A549 (cell line): ENCODE measurements at regions not wholly inside any gene's neighbourhood (a gene's known extent, or its start where the extent isn't known, plus 50 kb on each side); places are given as distances from the start of the nearest gene placed in this dataset.

Experiments used
- ATAC-seq, 2 experiments: fragments of 200-7000 bp in 1 of 2; fragments of >200 bp in 1 of 2; cut with Nextera tagmentation in 1 of 2; cut with Tn5 transposase in 1 of 2; 3 replicates each; pipeline versions ENCODE4 v1.8.0 to v1.9.1; 2018 to 2020; ENCODE audit warnings: mild to moderate bottlenecking in 1 of 2, moderate library complexity in 1 of 2
- CTCF ChIA-PET: fragments of 300-600 bp; sonication (Branson Sonifier 250); formaldehyde crosslinking; extraction: SDS; loops from one replicate; lab custom pipeline; 2021; ENCODE audit warnings: antibody characterized with exemption, inconsistent platforms; lab: Yijun Ruan, JAX
- POLR2A ChIA-PET: fragments of 350-600 bp; formaldehyde crosslinking; extraction: SDS; loops from one replicate; lab custom pipeline; 2021; ENCODE audit warnings: antibody characterized with exemption, inconsistent platforms; lab: Yijun Ruan, JAX
- DNase-seq, 2 experiments: peaks; one replicate each; pipeline versions ENCODE4 v3.0.0 to v3.0.0-alpha.2; 2011 to 2016; ENCODE audit warnings: low read depth in 1 of 2, low spot score in 1 of 2
- FAIRE-seq: peaks from 2 replicates; lab custom pipeline; 2011; peaks lifted over from hg19 to GRCh38; lab: Jason Lieb, UNC
- H3K27ac ChIP-seq, 2 experiments: fragments of >200 bp; sonication (Bioruptor Twin); formaldehyde crosslinking; 3 replicates each; pipeline ENCODE4 v1.5.1; 2016 to 2017
- H3K4me1 ChIP-seq: fragments of >200 bp; sonication (Bioruptor Twin); formaldehyde crosslinking; 3 replicates; pipeline ENCODE4 v1.6.1; 2016
- H3K4me2 ChIP-seq: fragments of >200 bp; sonication (Bioruptor Twin); formaldehyde crosslinking; 3 replicates; pipeline ENCODE4 v1.6.1; 2016
- H3K4me3 ChIP-seq: fragments of >200 bp; sonication (Bioruptor Twin); formaldehyde crosslinking; 3 replicates; pipeline ENCODE4 v1.5.1; 2016
- H3K9me3 ChIP-seq: fragments of >200 bp; sonication (Bioruptor Twin); formaldehyde crosslinking; 3 replicates; pipeline ENCODE4 v1.6.1; 2016
- CBX2 ChIP-seq: fragments of 200-600 bp; sonication (generic); IDR thresholded peaks from 2 replicates; pipeline ENCODE4 v1.6.1; 2016; ENCODE audit warnings: low read depth, mild to moderate bottlenecking, borderline replicate concordance
- CHD2 ChIP-seq: fragments of 150-350 bp; IDR thresholded peaks from 2 replicates; pipeline ENCODE4 v1.6.1; 2014; ENCODE audit warnings: low read length; ENCODE audit not compliant: partially characterized antibody
- CTCF ChIP-seq: fragments of >200 bp; sonication (Bioruptor Twin); formaldehyde crosslinking; IDR thresholded peaks from 3 replicates; pipeline ENCODE4 v1.5.1; 2016
- ESRRA ChIP-seq: fragments of 150-350 bp; IDR thresholded peaks from 2 replicates; pipeline ENCODE4 v1.6.1; 2014; ENCODE audit warnings: mild to moderate bottlenecking, low read length, borderline replicate concordance
- FOSB ChIP-seq: fragments of 250-450 bp; sonication (Bioruptor Pico); IDR thresholded peaks from 2 replicates; pipeline ENCODE4 v1.5.0; 2020; ENCODE audit warnings: mild to moderate bottlenecking, moderate library complexity
- FOSL2 ChIP-seq, 2 experiments: fragments of 450-650 bp in 1 of 2; fragments of >200 bp in 1 of 2; sonication (Bioruptor Twin) in 1 of 2; formaldehyde crosslinking; IDR thresholded peaks; 2 replicates each; pipeline versions ENCODE4 v1.5.0 to v1.6.1; 2016 to 2020; ENCODE audit warnings: mild to moderate bottlenecking in 1 of 2, moderate library complexity in 1 of 2
- HDAC2 ChIP-seq: fragments of 200-600 bp; sonication (generic); IDR thresholded peaks from 2 replicates; pipeline ENCODE4 v1.6.1; 2016
- HES2 ChIP-seq: fragments of >200 bp; sonication (Bioruptor Twin); formaldehyde crosslinking; IDR thresholded peaks from 2 replicates; pipeline ENCODE4 v1.6.1; 2016
- HMGXB4 ChIP-seq: fragments of 250-450 bp; sonication (Bioruptor Pico); IDR thresholded peaks from 2 replicates; pipeline ENCODE4 v1.5.0; 2021; ENCODE audit warnings: mild to moderate bottlenecking, moderate library complexity, borderline replicate concordance
- JUN ChIP-seq, 2 experiments: fragments of >200 bp; sonication (Bioruptor Twin); formaldehyde crosslinking; IDR thresholded peaks; 2 replicates in 1 of 2; 3 replicates in 1 of 2; pipeline ENCODE4 v1.6.1; 2016 to 2017
- MAX ChIP-seq: IDR thresholded peaks from 2 replicates; pipeline ENCODE4 v1.6.1; 2012
- MAZ ChIP-seq: fragments of 150-350 bp; IDR thresholded peaks from 2 replicates; pipeline ENCODE4 v1.6.1; 2014; ENCODE audit warnings: antibody characterized with exemption, low read depth, low read length, borderline replicate concordance
- NPAS2 ChIP-seq: fragments of 250-450 bp; sonication (Bioruptor Pico); IDR thresholded peaks from 2 replicates; pipeline ENCODE4 v1.8.0; 2022; ENCODE audit warnings: mild to moderate bottlenecking, moderate library complexity, borderline replicate concordance
- PBX3 ChIP-seq: IDR thresholded peaks from 2 replicates; pipeline ENCODE4 v1.6.1; 2012
- POLR2A ChIP-seq: IDR thresholded peaks from 2 replicates; pipeline ENCODE4 v1.6.1; 2012; ENCODE audit warnings: mild to moderate bottlenecking, low read length
- RAD21 ChIP-seq, 2 experiments: fragments of >200 bp in 1 of 2; sonication (Bioruptor Twin) in 1 of 2; formaldehyde crosslinking in 1 of 2; IDR thresholded peaks in 1 of 2; conservative IDR thresholded peaks in 1 of 2; 2 replicates in 1 of 2; 3 replicates in 1 of 2; pipeline ENCODE4 v1.6.1; 2012 to 2018; ENCODE audit warnings: inconsistent platforms in 1 of 2
- RNF2 ChIP-seq: fragments of 200-600 bp; sonication (generic); IDR thresholded peaks from 2 replicates; pipeline ENCODE4 v1.6.1; 2016; ENCODE audit warnings: low read depth, mild to moderate bottlenecking, antibody characterized with exemption, moderate library complexity, borderline replicate concordance
- TFCP2L1 ChIP-seq: fragments of 250-450 bp; sonication (Bioruptor Pico); IDR thresholded peaks from 2 replicates; pipeline ENCODE4 v1.5.0; 2021; ENCODE audit warnings: mild to moderate bottlenecking
- USF2 ChIP-seq: fragments of 450-650 bp; IDR thresholded peaks from 2 replicates; pipeline ENCODE4 v1.6.1; 2014; ENCODE audit warnings: antibody characterized with exemption
- ZFP36 ChIP-seq: fragments of 450-650 bp; IDR thresholded peaks from 2 replicates; pipeline ENCODE4 v1.6.1; 2014; ENCODE audit warnings: borderline replicate concordance; ENCODE audit not compliant: partially characterized antibody
- ZSCAN20 ChIP-seq: fragments of 250-450 bp; sonication (Bioruptor Pico); IDR thresholded peaks from 2 replicates; pipeline ENCODE4 v1.8.0; 2022; ENCODE audit warnings: mild to moderate bottlenecking, moderate library complexity
- WGBS: methylation state at CpG from one replicate; pipeline ENCODE4 v1.1.6; 2017; ENCODE audit errors: missing lambda C conversion rate; 5-methylcytosine and 5-hydroxymethylcytosine counted together

- DNase-seq = peak; percentile 19 to 77
- Histone ChIP-seq H3K4me3 (peak overlapping the region; percentile 10; the same call in 1 of the 3 replicates), H3K9me3 (peaks cover 16% of the 10 kb centered on the region), H3K27ac (peak overlapping the region; percentile 85), H3K4me2 (peak overlapping the region; percentile 78), H3K4me1 (peaks cover 35% of the 10 kb centered on the region)
- WGBS = 4% methylated on average over 8 of the region's 8 CpGs
- ChIA-PET CTCF (interaction anchor here (0.5 to 3.4 kb wide), 38 partner anchors 8 to 388 kb away, joined by 3 to 36 read pairs (median 6); partner anchors contain the start of gene BAMBI), POLR2A (interaction anchor here (0.9 to 1.8 kb wide), 4 partner anchors 19 to 272 kb away, joined by 4 to 8 read pairs (median 6); partner anchors contain the start of gene BAMBI)
- peak; percentile 6 to 37; a peak in 3 of 6 replicates for ATAC-seq
- no peak for TF ChIP-seq ESRRA
- TF ChIP-seq RAD21 (conservative IDR thresholded peaks at IDR 0.05 in 1 of 2, IDR thresholded peaks at IDR 0.05 in 1 of 2) = no peak
- no peak for TF ChIP-seq CBX2
- no peak for TF ChIP-seq NPAS2 (CRISPR knock-in tag)
- no peak for TF ChIP-seq MAX
- no peak for TF ChIP-seq ZFP36
- no peak; a peak in 1 of 5 replicates for TF ChIP-seq JUN (IDR thresholded peaks at IDR 0.05)
- no peak for TF ChIP-seq USF2
- no peak for TF ChIP-seq HMGXB4
- TF ChIP-seq FOSB (CRISPR knock-in tag) = no peak
- no peak for TF ChIP-seq ZSCAN20 (CRISPR knock-in tag)
- TF ChIP-seq PBX3 = no peak
- peak; percentile 74 for FAIRE-seq
Observed at GRCh38 chr10:28940158-28940888, 263.0 kb downstream of the BAMBI start.

GRCh38 chr10:28942012-28942411, 264.7 kb downstream of the BAMBI start:
- CTCF ChIA-PET = interaction anchor here (0.6 to 0.8 kb wide), 2 partner anchors 44 to 120 kb away, joined by 3 to 4 read pairs; no protein-coding TSS in a partner anchor
- 87% methylated on average over 1 of the region's 1 CpG for WGBS
- H3K4me2 ChIP-seq = no peak overlapping the region
- H3K4me1 ChIP-seq = peaks cover 35% of the 10 kb centered on the region
- FAIRE-seq (no peak), DNase-seq (no peak)
- POLR2A ChIA-PET = no interaction called here
- H3K9me3 ChIP-seq = peaks cover 22% of the 10 kb centered on the region
- TF ChIP-seq PBX3 (no peak), FOSL2 (IDR thresholded peaks at IDR 0.05) (no peak), FOSL2 (CRISPR knock-in tag; IDR thresholded peaks at IDR 0.05) (no peak), MAZ (no peak), CHD2 (no peak), HDAC2 (no peak), CTCF (no peak), HES2 (no peak), POLR2A (no peak), RNF2 (no peak), TFCP2L1 (no peak)
- TF ChIP-seq, all 56 proteins: peak for 0
- no peak for ATAC-seq
- Histone ChIP-seq H3K27ac (peak overlapping the region; percentile 85), H3K4me3 (no peak overlapping the region)
